G401 (cell line): ENCODE measurements at regions not wholly inside any gene's neighbourhood (a gene's known extent, or its start where the extent isn't known, plus 50 kb on each side); places are given as distances from the start of the nearest gene placed in this dataset.

ENCODE experiments used
- DNase-seq: peaks from one replicate; pipeline ENCODE4 v3.0.0-alpha.2; 2015; ENCODE audit warnings: low spot score
- in situ Hi-C: cut with HindIII; loops from 2 replicates; pipeline ENCODE4 v1.10.0; 2016; ENCODE audit warnings: low sequenced_read_pairs, mixed read lengths

- in situ Hi-C loops: no loop called here
- DNase-seq: no peak
Measured at GRCh38 chr2:241924069-241924908, 54.8 kb downstream of the RTP5 start.

- no peak for DNase-seq
- in situ Hi-C loops: no loop called here
Measured at GRCh38 chr2:241924909-241925250, 55.4 kb downstream of the RTP5 start.

GRCh38 chr2:241925277-241925676, 55.7 kb downstream of the RTP5 start:
- in situ Hi-C loops: no loop called here
- no peak for DNase-seq

- no peak for DNase-seq
- in situ Hi-C loops: no loop called here
Measured at GRCh38 chr2:241925821-241926441, 56.4 kb downstream of the RTP5 start.

GRCh38 chr2:241926541-241927311, 57.2 kb downstream of the RTP5 start:
- no peak for DNase-seq
- in situ Hi-C loops: no loop called here

- in situ Hi-C loops: no loop called here
- DNase-seq: no peak
Measured at GRCh38 chr2:241929551-241930490, 60.3 kb downstream of the RTP5 start.

GRCh38 chr2:241931084-241931975, 61.8 kb downstream of the RTP5 start:
- DNase-seq: no peak
- in situ Hi-C loops: no loop called here

- DNase-seq: no peak
- in situ Hi-C loops: no loop called here
Measured at GRCh38 chr2:241931976-241932898, 62.7 kb downstream of the RTP5 start.

GRCh38 chr2:241932899-241933178, 63.3 kb downstream of the RTP5 start:
- in situ Hi-C loops: no loop called here
- DNase-seq: no peak

- in situ Hi-C loops: no loop called here
- DNase-seq: no peak
Measured at GRCh38 chr2:241933179-241933911, 63.8 kb downstream of the RTP5 start.

- DNase-seq: no peak
Measured at GRCh38 chr2:241935314-241935713, 65.8 kb downstream of the RTP5 start.

GRCh38 chr2:241935774-241936173, 66.2 kb downstream of the RTP5 start:
- in situ Hi-C loops: no loop called here
- DNase-seq: no peak

More at GRCh38 chr2:241935314-241935713, 65.8 kb downstream of the RTP5 start:
- in situ Hi-C loops: no loop called here

- in situ Hi-C loops: no loop called here
- no peak for DNase-seq
Measured at GRCh38 chr2:241936457-241937133, 67.1 kb downstream of the RTP5 start.

- no peak for DNase-seq
- in situ Hi-C loops: no loop called here
Measured at GRCh38 chr2:241937297-241937696, 67.8 kb downstream of the RTP5 start.

GRCh38 chr2:241939541-241939940, 70.0 kb downstream of the RTP5 start:
- in situ Hi-C loops: no loop called here
- no peak for DNase-seq

- DNase-seq: no peak
- in situ Hi-C loops: no loop called here
Measured at GRCh38 chr2:241940329-241940728, 70.8 kb downstream of the RTP5 start.
